ENCODE measurements at regions not wholly inside any gene's neighbourhood (a gene's known extent, or its start where the extent isn't known, plus 50 kb on each side); places are given as distances from the start of the nearest gene placed in this dataset.

DNA sequence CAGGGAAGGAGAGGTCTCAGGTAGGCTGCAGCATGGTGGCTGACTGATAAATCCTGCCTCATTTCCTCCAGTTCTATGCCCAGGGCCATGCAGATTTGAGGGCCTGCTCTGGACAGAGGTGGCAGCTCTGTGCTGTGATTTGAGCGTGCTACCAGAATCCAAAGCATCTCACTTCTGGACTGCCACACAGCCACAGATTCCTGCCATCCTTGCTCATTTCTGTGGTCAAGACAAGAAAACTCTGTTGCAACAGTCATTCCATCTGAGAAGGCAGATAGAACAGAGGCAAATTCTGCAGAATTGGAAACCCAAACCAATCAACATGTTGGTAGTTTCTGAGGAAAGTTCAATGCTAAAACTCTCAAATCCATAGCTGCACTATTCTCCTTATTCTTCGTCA is 102.8 kb upstream of the GALNT2 start:
- TF ChIP-seq POLR2AphosphoS5 (IDR thresholded peaks at IDR 0.05; ENCODE audit: low read depth) = no peak
- TF ChIP-seq, protein P1, sequence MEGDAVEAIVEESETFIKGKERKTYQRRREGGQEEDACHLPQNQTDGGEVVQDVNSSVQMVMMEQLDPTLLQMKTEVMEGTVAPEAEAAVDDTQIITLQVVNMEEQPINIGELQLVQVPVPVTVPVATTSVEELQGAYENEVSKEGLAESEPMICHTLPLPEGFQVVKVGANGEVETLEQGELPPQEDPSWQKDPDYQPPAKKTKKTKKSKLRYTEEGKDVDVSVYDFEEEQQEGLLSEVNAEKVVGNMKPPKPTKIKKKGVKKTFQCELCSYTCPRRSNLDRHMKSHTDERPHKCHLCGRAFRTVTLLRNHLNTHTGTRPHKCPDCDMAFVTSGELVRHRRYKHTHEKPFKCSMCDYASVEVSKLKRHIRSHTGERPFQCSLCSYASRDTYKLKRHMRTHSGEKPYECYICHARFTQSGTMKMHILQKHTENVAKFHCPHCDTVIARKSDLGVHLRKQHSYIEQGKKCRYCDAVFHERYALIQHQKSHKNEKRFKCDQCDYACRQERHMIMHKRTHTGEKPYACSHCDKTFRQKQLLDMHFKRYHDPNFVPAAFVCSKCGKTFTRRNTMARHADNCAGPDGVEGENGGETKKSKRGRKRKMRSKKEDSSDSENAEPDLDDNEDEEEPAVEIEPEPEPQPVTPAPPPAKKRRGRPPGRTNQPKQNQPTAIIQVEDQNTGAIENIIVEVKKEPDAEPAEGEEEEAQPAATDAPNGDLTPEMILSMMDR (IDR thresholded peaks at IDR 0.05; ENCODE audit: insufficient read depth, low read length) = no peak
- TF ChIP-seq, protein P2, sequence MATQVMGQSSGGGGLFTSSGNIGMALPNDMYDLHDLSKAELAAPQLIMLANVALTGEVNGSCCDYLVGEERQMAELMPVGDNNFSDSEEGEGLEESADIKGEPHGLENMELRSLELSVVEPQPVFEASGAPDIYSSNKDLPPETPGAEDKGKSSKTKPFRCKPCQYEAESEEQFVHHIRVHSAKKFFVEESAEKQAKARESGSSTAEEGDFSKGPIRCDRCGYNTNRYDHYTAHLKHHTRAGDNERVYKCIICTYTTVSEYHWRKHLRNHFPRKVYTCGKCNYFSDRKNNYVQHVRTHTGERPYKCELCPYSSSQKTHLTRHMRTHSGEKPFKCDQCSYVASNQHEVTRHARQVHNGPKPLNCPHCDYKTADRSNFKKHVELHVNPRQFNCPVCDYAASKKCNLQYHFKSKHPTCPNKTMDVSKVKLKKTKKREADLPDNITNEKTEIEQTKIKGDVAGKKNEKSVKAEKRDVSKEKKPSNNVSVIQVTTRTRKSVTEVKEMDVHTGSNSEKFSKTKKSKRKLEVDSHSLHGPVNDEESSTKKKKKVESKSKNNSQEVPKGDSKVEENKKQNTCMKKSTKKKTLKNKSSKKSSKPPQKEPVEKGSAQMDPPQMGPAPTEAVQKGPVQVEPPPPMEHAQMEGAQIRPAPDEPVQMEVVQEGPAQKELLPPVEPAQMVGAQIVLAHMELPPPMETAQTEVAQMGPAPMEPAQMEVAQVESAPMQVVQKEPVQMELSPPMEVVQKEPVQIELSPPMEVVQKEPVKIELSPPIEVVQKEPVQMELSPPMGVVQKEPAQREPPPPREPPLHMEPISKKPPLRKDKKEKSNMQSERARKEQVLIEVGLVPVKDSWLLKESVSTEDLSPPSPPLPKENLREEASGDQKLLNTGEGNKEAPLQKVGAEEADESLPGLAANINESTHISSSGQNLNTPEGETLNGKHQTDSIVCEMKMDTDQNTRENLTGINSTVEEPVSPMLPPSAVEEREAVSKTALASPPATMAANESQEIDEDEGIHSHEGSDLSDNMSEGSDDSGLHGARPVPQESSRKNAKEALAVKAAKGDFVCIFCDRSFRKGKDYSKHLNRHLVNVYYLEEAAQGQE (IDR thresholded peaks at IDR 0.05; ENCODE audit: insufficient replicate concordance, low read depth) = no peak
- TF ChIP-seq SPI1 (IDR thresholded peaks at IDR 0.05; ENCODE audit: borderline replicate concordance, low read depth) = no peak
- TF ChIP-seq GABPA (IDR thresholded peaks at IDR 0.05; ENCODE audit: low read depth) = no peak

Data from HL-60 (cell line).